HuH-7 (cell line): ENCODE measurements at regions not wholly inside any gene's neighbourhood (a gene's known extent, or its start where the extent isn't known, plus 50 kb on each side); places are given as distances from the start of the nearest gene placed in this dataset.
"Not testable (repeated sequence)": the region's sequence is repeated elsewhere in the genome, so short reads cannot be mapped to it uniquely, and the experiment has no call there.

Experiments used
- DNase-seq: peaks from one replicate; pipeline ENCODE4 v3.0.0; 2011; ENCODE audit warnings: low spot score

DNA sequence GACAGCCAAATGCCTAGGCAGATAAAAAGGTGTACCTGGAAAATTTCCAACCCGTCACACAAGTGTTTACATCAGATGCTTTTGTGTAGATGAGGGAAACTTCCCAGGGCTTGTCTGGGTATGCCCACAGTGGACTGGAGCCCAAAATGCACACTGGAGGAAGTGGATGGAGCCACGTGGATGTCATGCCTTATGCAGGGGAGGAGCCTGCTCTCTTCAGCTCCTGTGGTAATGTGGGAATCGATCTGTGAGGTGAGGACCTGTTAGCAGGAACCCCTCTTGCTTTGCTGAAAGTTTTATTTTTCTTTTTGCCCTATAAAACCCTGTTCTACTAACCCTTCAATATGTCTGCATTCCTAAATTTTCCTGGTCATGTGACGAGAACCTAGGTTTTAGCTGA, 439.2 kb upstream of the CDH9 start:
- DNase-seq = no peak

DNA sequence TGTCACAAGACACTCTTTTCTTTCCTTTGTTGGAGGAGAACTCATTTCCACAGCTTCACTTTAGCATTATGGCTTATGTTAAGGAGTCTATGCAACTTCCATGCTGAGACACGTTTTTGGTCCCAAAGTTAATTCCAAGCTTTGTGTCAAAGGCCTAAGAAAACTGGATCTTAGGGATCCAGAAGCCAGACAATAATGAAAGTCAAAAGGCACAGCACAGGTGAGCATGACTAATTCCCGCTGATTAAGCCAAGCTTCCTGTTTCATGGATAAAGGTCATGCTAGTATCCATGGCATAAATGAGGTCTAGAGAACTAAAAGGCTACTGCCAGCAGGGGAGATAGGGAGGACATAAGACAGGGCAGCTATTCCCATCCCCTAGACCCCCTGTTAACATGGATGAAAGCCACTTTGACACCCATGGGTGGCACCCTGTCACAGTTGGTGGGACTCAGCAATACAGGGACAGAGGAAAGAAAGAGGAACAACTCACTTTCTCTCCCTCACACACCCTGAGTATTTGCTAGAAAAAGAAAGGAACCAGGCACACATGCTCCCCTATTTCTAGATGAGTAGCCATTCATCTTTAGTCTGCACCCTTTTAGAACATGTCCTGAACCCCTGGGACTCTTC, 438.1 kb upstream of the CDH9 start:
- DNase-seq = no peak

DNA sequence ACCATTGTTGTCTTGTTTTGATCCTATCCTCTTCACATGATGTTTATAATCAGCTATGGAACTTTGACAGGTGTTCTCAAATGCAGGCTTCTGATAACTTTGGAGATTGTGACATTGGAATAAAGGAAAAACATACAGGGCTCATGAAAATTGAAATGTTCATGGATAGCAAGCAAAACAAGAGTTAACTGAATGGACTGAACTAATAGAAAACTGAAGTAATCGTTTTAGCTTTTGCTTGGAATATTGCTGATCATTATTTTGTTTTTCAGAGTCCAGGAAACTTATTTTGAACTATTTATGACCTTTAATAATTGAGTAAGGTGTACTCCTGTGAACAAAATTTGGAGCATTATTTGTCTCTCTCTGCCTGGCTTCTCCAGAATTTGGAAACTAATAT, 436.7 kb upstream of the CDH9 start:
- no peak for DNase-seq

DNA sequence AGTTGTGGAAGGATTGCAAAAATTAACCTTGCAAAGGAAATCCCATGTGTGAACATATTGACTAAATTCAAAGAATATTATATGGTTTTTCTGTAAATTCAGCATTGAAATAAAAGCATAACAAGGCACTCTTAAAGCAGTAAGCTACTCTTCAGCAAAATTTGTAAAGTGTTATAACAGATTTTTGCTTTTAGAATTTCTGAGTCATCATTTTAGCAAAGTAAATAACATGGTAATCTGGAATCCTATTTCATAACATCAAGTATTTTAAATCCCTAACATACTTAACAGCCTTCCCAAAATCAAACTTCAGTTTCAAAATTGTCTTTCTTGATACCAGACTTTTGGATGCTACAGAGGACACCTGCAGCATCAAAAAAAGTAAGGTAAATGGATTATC, 436.0 kb upstream of the CDH9 start:
- DNase-seq = no peak

DNA sequence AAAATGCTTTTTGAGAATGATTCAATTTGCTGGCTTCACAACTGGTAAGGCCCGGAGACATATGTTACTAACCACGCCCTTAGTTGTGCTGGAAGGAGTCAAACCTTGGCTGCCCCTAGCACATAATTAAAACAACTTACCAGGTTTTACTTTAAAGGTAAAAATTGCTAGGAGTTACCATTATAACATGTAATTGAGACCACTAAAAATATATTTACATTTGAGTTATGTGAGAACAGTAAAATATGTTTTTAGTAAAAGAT, 435.6 kb upstream of the CDH9 start:
- no peak for DNase-seq

DNA sequence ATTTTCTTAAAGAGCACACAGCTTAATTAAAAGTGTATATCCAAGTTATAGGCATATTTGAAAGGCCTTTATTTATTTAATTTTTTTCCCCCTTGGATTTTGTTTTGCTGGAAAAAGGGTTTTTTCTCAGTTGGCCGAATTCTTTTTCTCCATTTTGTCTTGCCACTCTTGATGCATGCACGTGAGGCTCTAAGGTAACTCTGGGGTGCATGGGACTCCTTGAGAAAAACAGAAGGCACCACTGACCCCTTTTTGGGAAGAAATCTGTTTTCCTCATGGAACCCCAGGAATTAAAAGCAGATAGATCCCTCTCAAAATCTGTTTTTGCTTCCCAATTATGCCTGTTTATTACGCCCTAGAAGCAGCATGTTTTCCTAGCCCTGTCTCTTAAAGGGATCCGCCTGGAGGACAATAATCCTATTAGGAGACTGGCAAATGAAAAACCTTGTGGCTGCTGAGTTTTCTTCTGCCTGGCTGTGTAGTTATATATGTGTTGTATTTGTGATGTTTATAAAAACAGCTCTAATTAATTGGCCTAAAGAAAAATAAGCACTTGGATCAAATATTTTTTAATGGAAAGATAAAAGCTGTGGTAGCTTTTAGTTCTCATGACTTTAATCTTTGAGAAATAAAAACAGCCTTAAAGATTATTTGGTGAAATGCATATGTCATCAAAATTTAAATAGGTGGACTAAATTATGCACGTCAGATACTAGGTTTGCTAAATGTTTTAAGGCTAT, 435.1 kb upstream of the CDH9 start:
- no peak for DNase-seq

DNA sequence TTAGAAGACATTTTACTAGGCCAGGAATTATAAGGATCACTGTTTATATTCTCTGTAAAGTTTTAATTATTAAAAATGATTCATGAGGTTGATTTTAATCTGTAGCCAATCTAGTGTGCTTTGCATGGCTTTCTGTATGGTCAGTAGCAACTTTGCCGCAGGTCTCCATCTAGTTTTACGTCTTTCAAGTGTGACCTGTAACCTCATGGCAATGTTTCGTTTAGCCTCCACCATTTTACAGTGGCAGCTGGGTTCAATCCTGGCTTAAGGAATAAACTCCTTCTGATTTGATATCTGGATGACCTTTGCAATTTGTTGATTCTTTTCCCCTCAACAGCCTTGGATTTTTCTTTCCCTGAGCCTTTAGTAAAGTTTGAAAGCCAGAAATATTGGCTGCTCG, 434.5 kb upstream of the CDH9 start:
- no peak for DNase-seq

DNA sequence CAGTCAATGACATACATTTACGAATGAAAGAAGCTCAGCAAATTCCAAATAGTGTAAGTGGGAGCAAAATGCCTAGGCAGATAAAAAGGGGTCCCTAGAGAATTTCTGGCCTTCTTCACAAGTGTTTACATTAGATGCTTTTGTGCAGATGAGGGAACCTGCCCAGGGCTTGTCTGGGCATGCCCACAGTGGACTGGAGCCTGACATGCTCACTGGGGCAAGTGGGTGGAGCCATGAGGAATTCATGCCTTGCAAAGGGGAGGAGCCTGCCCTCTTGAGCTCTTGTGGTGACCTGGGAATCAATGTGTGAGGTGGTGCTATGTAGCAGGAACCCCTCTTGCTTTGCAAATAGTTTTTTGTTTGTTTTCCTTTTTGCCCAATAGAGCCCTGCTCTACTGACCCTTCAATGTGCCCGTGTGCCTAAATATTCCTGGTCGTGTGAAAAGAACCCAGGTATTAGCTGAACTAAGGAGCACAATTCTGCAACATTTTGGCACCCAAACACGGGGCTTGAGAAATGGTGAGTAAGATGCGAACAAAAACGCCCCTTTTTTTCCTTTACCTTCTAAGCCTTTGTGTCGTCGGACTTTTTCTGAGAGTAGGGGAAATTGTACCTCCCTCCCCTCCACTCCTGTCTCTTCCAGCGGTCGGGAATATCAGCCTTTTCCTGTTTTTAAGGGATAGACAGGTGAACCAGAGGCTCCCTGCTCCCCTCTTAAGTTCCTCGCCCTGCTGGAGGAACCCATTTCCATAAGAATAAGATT, 433.8 kb upstream of the CDH9 start:
- no peak for DNase-seq

DNA sequence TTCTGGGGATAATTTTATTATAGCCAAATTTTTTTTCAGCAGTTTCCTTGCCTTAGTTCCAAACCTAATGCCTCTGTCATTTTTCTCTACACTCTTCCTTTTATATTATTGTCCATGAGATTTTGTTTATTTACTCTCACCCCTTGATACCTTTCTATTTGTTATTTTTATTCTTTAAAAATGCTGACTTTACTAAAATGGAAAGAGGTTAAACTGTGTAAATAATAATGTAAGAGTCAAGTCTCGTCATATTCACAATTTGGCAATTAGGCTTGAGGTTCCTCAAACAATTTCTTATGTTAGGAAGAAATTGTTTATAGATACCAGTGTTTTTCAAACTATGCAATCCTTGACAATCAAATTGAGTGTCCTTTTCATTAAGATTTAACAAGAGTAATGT, 428.6 kb upstream of the CDH9 start:
- DNase-seq = no peak

DNA sequence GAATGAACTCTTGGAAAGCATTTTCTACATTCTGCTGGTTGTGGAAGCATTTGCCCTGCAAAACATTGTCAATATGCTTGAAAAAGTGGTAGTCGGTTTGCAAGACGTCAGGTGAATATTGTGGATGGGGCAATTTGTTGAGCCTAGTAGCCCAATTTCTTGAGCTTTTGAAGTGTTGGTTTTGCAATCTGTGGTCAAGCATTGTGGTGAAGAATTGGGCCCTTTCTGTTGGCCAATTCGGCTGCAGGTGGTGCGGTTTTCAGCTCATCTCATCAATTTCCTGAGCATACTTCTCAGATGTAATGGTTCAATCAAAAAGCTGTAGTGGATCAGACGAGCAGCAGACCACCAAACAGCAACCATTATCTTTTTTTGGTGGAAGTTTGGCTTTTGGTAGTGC, 426.8 kb upstream of the CDH9 start:
- no peak for DNase-seq

DNA sequence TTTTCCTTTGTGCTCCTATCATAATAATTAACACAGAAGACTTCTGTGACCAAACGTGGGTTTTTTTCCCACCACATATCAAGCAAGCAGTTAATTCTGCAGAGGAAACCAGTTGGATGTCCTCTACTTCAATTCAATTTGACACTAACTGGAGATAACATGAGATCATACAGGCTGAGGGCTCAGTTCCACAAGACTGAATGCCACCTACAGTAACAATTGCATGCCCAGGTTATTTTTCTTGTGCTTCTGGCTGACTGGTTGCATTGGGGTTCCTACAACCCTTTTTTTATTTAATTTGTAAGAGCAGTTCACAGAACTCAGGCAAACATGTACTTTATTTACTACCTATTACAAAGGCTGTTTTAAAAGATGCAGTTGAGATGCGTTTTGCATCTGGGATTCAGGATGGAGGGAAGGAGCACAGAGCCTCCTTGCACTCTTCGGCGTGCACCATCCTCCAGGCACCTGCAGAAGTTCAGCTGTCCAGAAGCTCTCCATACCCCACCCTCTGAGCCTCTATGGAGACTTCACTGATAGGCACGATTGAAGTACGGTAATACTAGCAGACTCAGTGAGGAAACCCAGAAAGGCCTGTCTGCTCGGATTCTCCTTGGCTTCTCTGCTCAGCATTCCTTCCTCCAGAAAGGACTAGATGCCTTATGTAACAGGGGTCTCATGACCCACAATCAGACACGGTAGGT, 425.2 kb upstream of the CDH9 start:
- no peak for DNase-seq

DNA sequence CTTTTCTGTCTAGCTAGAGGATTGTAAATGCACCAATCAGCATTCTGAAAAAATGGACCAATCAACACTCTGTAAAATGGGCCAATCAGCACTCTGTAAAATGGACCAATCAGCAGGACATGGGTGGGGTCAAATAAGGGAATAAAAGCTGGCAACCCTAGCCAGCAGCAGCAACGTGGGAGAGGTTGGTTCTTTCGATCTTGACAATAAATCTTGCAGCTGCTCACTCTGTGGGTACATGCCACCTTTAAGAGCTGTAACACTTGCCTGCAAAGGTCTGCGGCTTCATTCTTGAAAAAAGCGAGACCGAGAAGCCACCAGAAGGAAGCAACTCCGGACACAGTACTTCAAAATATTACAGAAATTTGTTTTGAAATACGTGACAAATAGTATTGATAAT, 424.6 kb upstream of the CDH9 start:
- no peak for DNase-seq

DNA sequence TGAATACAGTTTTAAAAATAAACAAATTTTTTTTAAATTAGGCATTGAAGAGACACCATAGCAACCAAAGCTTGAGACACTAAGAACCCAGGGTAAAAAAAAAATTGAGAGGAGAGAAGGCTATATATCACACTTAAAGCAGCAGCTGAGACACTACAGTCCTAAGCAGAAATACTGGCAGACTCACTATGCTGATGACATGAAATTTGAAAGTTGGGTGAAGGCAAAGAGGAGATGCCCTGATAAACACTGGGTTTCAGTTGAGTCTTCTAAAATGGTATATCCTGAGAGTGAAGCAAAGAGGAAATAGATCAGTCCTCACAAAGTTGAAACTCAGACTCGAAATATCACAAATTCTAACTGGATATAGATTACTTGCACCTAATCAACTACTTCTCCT, 419.9 kb upstream of the CDH9 start:
- DNase-seq = no peak

DNA sequence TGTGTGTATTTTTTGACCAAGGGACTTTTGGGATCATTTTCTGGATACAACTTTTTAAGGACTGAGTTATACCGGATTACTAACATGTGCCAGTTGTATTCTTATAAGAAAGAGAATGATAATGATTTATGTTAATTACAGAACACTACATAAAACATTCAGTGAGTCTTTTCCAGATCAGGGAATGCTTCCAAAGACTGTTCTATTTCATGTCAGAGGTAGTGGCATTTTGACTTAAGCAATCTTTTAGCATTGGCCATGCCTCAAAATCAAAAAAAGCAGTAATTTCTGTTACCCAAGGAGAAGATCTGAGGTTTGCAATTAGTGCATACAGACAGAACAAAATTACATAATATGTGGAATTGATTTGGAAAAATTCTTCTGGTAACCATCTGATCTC, 413.0 kb upstream of the CDH9 start:
- no peak for DNase-seq

DNA sequence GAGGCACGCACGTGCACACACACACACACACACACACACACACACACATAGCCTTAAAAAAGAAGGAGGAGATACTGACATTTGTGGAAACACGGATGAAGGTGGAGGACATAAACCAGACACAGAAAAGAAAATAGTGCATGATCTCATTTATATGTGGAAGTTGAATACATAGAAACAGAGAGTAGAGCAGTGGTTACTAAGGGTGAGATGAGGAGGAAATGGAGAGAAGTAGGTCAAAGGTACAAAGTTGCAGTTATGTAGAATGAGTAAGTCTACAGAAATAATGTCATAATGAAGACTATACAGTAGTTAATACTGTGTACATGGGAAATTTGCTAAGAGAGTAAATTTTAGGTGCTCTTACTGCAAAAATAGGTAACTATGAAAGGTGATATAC, 412.2 kb upstream of the CDH9 start:
- DNase-seq = no peak

DNA sequence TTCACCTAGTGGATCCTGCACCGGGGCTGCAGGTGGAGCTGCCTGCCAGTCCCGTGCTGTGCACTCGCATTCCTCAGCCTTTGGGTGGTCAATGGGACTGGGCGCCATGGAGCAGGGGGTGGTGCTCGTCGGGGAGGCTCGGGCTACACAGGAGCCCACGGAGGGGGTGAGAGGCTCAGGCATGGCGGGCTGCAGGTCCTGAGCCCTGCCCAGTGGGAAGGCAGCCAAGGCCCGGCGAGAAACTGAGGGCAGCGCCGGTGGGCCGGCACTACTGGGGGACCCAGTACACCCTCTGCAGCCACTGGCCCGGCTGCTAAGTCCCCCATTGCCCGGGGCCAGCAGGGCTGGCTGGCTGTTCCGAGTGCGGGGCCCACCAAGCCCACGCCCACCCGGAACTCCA, 401.0 kb upstream of the CDH9 start:
- not testable (repeated sequence) for DNase-seq

DNA sequence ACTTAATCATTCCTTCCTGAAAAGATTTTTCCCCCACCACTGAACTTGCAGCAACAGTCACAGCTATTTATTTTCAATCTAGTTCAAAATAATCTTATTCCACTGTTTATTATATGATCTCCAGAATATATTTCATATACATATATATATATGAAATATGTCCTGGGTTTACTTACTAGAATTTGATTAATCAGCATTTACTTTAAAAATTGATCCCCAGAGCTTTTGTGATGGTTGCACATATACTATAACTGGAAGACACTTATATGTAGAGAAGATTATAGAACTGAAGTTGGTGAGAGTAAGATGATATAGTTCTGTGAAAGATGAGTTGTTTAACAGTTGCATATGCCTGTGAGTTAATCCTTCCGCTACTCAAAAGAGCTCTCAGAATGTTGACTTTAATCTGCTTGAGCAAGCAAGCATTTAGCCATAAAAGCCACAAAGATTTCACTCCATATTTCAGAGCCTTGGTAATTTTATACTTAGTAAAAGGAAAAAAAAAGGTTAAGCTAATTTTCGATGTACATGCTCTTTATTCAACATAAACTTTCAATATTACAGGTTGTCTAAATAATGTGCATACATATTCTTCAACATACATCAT, 399.3 kb upstream of the CDH9 start:
- no peak for DNase-seq

DNA sequence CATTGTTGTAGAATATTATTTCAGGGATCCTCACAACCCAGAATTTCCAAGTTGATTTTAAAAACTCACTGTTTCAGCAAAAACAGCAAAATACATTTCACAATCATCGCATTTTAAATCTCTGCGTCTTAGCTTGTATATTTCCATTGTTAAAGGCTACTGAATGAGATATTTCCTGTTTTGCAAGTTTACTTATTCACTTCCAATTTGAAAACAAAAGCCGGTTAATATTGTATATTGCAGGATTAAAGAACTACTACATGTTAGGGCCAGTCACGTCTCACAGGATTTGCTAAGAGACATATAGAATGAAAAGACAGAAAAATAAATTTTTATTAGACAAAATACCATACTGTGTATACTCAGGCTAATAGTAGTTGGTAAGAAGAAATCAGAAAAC, 395.9 kb upstream of the CDH9 start:
- no peak for DNase-seq

DNA sequence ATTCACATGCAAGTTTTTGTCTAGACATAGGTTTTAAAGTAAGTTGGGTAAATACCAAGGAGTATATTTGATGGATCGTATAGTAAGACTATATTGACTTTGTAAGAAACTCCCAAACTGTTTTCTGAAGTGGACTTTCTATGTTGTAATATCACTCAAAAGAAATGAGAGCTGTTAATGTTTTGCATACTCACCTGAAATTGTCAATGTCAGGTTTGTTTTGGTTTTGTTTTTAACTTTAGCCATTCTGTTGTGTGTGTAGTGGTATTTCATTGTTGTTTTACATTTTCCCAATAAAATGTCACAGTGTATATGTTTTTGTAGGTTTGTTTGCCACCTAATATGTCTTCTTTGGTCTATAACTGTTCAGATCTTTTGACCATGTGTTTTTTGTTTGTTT, 375.7 kb upstream of the CDH9 start:
- no peak for DNase-seq

DNA sequence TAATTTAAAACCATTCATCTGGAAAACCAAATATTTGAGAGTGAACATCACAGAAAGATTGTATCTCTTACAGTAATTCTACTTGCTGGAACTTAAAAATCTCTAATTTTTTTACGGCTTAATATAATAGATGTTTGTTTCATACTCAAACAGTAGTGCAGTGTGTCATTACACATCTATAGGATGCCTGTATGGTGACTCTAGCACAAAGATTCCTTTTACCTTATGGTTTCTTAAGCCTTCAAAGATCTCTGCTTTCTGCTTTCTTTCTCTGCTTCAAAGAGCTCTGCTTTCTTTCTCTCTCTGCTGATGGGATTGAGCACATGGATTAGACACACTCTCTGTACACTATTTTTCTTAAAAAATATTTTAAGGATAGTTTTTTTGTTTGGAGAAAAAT, 374.0 kb upstream of the CDH9 start:
- no peak for DNase-seq

DNA sequence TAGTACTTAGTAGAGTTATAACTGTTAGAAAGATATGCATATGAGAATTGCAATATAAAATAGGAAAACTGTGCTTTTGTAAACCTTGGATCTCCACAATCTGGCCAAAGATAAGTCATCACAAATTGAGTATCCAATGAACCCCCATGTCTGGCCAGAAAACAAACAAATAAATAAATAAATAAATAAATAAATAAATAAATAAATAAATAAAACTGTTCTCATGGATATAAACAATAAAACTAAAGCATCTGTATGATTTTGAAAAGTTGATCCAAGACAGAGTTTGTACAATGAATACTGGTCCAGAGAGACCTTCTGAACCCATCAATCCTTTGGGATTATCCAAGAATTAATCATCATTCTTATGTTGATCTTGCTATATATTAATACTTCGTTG, 367.6 kb upstream of the CDH9 start:
- DNase-seq = no peak

DNA sequence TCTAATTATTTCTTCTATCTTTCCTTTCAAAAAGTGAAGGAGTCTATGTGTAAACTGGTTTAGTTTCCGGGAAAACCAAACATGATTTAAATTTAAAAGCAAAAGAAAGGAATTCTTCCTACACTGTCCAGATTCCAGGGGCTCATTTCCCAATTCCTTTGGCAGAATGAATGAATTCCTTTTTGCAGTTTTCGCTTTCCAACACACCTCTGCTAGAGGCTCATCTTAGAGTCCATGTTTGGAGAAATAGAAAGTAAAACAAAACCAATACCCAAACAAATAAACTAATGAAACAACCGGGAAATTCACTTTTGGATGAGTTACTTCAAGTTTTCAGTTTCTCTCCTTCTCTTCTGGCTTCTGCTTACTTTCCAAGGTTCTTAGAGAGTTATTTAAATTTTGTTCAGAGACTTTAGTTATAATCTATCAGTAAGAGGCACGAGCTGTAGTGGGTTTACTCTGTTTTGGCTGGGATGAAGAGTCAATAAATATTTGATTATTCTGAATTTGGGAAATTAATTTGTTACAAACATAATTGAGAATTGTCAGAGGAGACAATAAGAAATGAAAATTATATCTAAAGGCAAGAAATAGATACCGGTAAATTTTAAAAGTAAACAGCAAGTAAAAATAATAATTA, 365.0 kb upstream of the CDH9 start:
- DNase-seq = no peak
